Fibroblast of lung (primary cell): ENCODE measurements at regions not wholly inside any gene's neighbourhood (a gene's known extent, or its start where the extent isn't known, plus 50 kb on each side); places are given as distances from the start of the nearest gene placed in this dataset.
"Not testable (repeated sequence)": the region's sequence is repeated elsewhere in the genome, so short reads cannot be mapped to it uniquely, and the experiment has no call there.

ENCODE experiments used
- DNase-seq, 2 donors: peaks; one replicate each; pipeline versions ENCODE4 v3.0.0 to v3.0.0-alpha.2; 2010; ENCODE audit warnings: low read depth in 2 of 2
- H2AFZ ChIP-seq: 2 replicates; pipeline ENCODE4 v1.5.1; 2012; ENCODE audit warnings: low read length, control low read depth, inconsistent platforms
- H3K27ac ChIP-seq: 2 replicates; pipeline ENCODE4 v1.5.1; 2011; ENCODE audit warnings: low read length, control low read depth; ENCODE audit not compliant: insufficient read depth
- H3K27me3 ChIP-seq: 2 replicates; pipeline ENCODE4 v1.5.1; 2011; ENCODE audit warnings: mild to moderate bottlenecking, low read length; ENCODE audit not compliant: control insufficient read depth, insufficient read depth
- H3K36me3 ChIP-seq: 2 replicates; pipeline ENCODE4 v1.5.1; 2011; ENCODE audit warnings: low read length; ENCODE audit not compliant: control insufficient read depth, insufficient read depth
- H3K4me1 ChIP-seq: 2 replicates; pipeline ENCODE4 v1.5.1; 2011; ENCODE audit warnings: low read length; ENCODE audit not compliant: control insufficient read depth, insufficient read depth; ENCODE audit errors: extremely low read depth
- H3K4me2 ChIP-seq: 2 replicates; pipeline ENCODE4 v1.5.1; 2011; ENCODE audit warnings: low read length, control low read depth; ENCODE audit not compliant: insufficient read depth; ENCODE audit errors: extremely low read depth
- H3K4me3 ChIP-seq, 4 experiments: fragments of 200-600 bp in 1 of 4; sonication (generic) in 1 of 4; replicated peaks in 1 of 4; 2 replicates each; pipeline ENCODE4 v1.5.1; 2011 to 2016; ENCODE audit warnings: low read length in 4 of 4, low read depth in 3 of 4, mild to moderate bottlenecking in 3 of 4, control low read depth in 2 of 4, inconsistent platforms in 1 of 4, mixed read lengths in 1 of 4; ENCODE audit not compliant: insufficient read depth in 1 of 4; ENCODE audit errors: control extremely low read depth in 1 of 4
- H3K79me2 ChIP-seq: 2 replicates; pipeline ENCODE4 v1.5.1; 2012; ENCODE audit warnings: mild to moderate bottlenecking, low read length, inconsistent platforms; ENCODE audit not compliant: control insufficient read depth, insufficient read depth
- H3K9ac ChIP-seq: 2 replicates; pipeline ENCODE4 v1.5.1; 2011; ENCODE audit warnings: mild to moderate bottlenecking, low read length, control low read depth; ENCODE audit not compliant: insufficient read depth
- H3K9me3 ChIP-seq: 2 replicates; pipeline ENCODE4 v1.5.1; 2012; ENCODE audit warnings: low read depth, low read length; ENCODE audit not compliant: control insufficient read depth, insufficient read depth
- H4K20me1 ChIP-seq: 2 replicates; pipeline ENCODE4 v1.5.1; 2011; ENCODE audit warnings: low read length; ENCODE audit not compliant: control insufficient read depth, insufficient read depth; ENCODE audit errors: extremely low read depth
- EZH2 ChIP-seq: IDR thresholded peaks from 2 replicates; pipeline ENCODE4 v1.5.1; 2012; ENCODE audit warnings: low read length, control low read depth, mild to moderate bottlenecking; ENCODE audit errors: missing control alignments
- TF ChIP-seq, protein P1 (sequence below), 2 donors: IDR thresholded peaks in 1 of 2; conservative IDR thresholded peaks in 1 of 2; 1 replicate in 1 of 2; 2 replicates in 1 of 2; pipeline ENCODE4 v1.5.1; 2011 to 2012; ENCODE audit warnings: low read length in 2 of 2, control low read depth in 1 of 2, inconsistent platforms in 1 of 2, low read depth in 1 of 2, mild to moderate bottlenecking in 1 of 2

DNA sequence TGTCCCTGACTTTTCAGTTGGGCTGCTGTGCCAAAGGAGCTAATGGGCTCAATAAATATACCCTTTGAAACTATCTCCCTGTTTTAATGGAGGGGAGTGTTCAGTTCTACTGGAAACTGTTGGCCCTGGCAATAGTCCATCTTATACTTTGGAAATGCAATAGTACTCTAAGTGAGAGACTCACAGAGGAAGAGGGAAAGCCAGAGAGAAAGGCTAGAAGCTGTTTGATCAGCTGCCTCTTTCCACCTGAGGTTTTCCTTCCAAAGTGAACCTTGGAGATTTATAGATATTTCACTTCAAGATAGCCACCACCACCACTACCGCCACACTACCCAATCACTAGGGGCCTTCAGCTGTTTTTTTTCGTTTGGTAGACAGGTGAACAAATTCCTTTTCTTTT, 93.6 kb upstream of the CCDC91 start:
- no peaks in the 10 kb centered on the region for H3K9me3 ChIP-seq
- H3K79me2 ChIP-seq, result no peaks in the 10 kb centered on the region
- no peak for TF ChIP-seq EZH2
- TF ChIP-seq, protein P1, sequence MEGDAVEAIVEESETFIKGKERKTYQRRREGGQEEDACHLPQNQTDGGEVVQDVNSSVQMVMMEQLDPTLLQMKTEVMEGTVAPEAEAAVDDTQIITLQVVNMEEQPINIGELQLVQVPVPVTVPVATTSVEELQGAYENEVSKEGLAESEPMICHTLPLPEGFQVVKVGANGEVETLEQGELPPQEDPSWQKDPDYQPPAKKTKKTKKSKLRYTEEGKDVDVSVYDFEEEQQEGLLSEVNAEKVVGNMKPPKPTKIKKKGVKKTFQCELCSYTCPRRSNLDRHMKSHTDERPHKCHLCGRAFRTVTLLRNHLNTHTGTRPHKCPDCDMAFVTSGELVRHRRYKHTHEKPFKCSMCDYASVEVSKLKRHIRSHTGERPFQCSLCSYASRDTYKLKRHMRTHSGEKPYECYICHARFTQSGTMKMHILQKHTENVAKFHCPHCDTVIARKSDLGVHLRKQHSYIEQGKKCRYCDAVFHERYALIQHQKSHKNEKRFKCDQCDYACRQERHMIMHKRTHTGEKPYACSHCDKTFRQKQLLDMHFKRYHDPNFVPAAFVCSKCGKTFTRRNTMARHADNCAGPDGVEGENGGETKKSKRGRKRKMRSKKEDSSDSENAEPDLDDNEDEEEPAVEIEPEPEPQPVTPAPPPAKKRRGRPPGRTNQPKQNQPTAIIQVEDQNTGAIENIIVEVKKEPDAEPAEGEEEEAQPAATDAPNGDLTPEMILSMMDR (conservative IDR thresholded peaks at IDR 0.05 in 1 of 2, IDR thresholded peaks at IDR 0.05 in 1 of 2; ENCODE audit: low read depth in 1 of 2, low read length in 2 of 2), result no peak
- H3K4me1 ChIP-seq, result no peaks in the 10 kb centered on the region
- no peak overlapping the region for H3K27ac ChIP-seq
- no peaks in the 10 kb centered on the region for H3K36me3 ChIP-seq
- H3K4me3 ChIP-seq, result no peak overlapping the region
- H3K9ac ChIP-seq, result no peak overlapping the region
- DNase-seq, result no peak
- no peaks in the 10 kb centered on the region for H3K27me3 ChIP-seq
- H3K4me2 ChIP-seq, result no peak overlapping the region
- no peak overlapping the region for H2AFZ ChIP-seq
- no peaks in the 10 kb centered on the region for H4K20me1 ChIP-seq

DNA sequence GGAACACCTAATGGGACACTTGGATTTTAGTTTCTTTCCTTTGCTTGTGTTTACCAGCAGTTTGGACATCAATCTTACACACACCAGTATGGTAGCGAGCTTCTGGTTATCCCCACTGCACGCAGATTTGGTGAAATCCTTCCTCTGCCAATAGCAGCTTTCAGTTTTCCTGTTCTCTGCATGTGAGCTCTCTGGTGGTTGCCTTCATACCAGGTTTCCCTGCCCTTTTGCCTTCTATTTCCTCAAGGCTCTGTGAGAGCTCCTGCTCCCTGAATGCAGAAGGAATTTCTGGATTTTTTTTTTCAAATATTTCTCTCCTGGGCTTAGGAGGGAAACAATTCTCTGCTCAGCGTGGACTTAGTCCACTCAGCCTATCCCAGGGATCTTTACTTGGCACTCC, 93.0 kb upstream of the CCDC91 start:
- TF ChIP-seq, protein P1 (conservative IDR thresholded peaks at IDR 0.05 in 1 of 2, IDR thresholded peaks at IDR 0.05 in 1 of 2; ENCODE audit: low read depth in 1 of 2, low read length in 2 of 2), result no peak
- TF ChIP-seq EZH2, result no peak
- Histone ChIP-seq H3K79me2 (no peaks in the 10 kb centered on the region), H3K27me3 (no peaks in the 10 kb centered on the region), H3K27ac (no peak overlapping the region), H2AFZ (no peak overlapping the region), H3K9ac (no peak overlapping the region), H3K36me3 (no peaks in the 10 kb centered on the region), H3K4me1 (no peaks in the 10 kb centered on the region), H4K20me1 (no peaks in the 10 kb centered on the region), H3K4me2 (no peak overlapping the region), H3K4me3 (no peak overlapping the region), H3K9me3 (no peaks in the 10 kb centered on the region)
- no peak for DNase-seq

DNA sequence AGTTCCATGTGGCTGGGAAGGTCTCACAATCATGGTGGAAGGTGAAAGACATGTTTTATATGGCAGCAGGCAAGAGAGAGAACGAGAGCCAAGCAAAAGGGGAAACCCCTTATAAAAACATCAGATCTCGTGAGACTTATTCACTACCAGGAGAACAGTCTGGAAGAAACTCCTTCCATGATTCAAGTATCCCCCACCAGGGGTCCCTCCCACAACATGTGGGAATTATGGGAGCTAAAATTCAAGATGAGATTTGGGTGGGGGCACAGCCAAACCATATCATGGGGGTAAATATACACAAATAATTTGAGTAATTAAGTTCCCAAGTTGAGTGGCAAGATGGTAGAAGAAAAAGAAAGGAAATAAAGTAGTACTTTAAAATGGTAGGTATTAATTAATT, 91.0 kb upstream of the CCDC91 start:
- not testable (repeated sequence) for H2AFZ ChIP-seq, H3K4me2 ChIP-seq, H3K4me3 ChIP-seq, H3K4me1 ChIP-seq, H3K79me2 ChIP-seq, H3K36me3 ChIP-seq, H3K27ac ChIP-seq, H3K9me3 ChIP-seq, H3K27me3 ChIP-seq, H3K9ac ChIP-seq, DNase-seq, H4K20me1 ChIP-seq

DNA sequence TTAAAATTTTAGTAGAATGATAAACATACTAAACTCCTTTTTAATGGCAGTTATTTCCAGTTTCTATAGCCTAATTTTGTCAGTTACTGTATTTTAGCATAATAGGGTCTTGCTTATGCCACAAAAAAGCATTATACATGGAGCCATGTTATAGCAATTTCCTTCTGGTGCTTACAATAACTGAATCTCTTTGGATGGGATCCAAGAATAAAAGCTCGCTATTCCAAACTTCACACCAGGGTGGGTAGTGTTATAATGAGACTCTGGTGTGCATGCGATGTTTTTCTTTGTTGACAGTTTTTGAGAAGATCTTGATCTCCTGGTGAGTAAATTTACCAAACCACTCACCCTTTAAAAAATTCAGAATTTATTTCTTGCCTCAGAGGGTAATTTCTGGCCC, 90.4 kb upstream of the CCDC91 start:
- no peak for TF ChIP-seq EZH2
- TF ChIP-seq, protein P1 (conservative IDR thresholded peaks at IDR 0.05 in 1 of 2, IDR thresholded peaks at IDR 0.05 in 1 of 2; ENCODE audit: low read depth in 1 of 2, low read length in 2 of 2), result no peak
- H3K4me2 ChIP-seq, result no peak overlapping the region
- H3K27ac ChIP-seq, result no peak overlapping the region
- H3K4me1 ChIP-seq, result no peaks in the 10 kb centered on the region
- no peaks in the 10 kb centered on the region for H4K20me1 ChIP-seq
- H3K27me3 ChIP-seq, result no peaks in the 10 kb centered on the region
- no peak overlapping the region for H3K9ac ChIP-seq
- H3K36me3 ChIP-seq, result no peaks in the 10 kb centered on the region
- no peak overlapping the region for H2AFZ ChIP-seq
- H3K4me3 ChIP-seq, result no peak overlapping the region
- DNase-seq, result no peak
- H3K9me3 ChIP-seq, result no peaks in the 10 kb centered on the region
- H3K79me2 ChIP-seq, result no peaks in the 10 kb centered on the region
